SJSA1 (cell line): ENCODE measurements at regions not wholly inside any gene's neighbourhood (a gene's known extent, or its start where the extent isn't known, plus 50 kb on each side); places are given as distances from the start of the nearest gene placed in this dataset.

Source experiments
- DNase-seq, 2 experiments: peaks; one replicate each; pipeline ENCODE4 v3.0.0-alpha.2; 2015 to 2020; ENCODE audit warnings: low spot score in 2 of 2, low read depth in 1 of 2
- H3K27ac ChIP-seq: fragments of 250-450 bp; sonication (Bioruptor Pico); 2 replicates; pipeline ENCODE4 v1.5.1; 2020; ENCODE audit warnings: mild to moderate bottlenecking, moderate library complexity
- H3K27me3 ChIP-seq: fragments of 250-450 bp; sonication (Bioruptor Pico); replicated peaks from 2 replicates; pipeline ENCODE4 v1.5.1; 2020; ENCODE audit warnings: mild to moderate bottlenecking, moderate library complexity
- H3K36me3 ChIP-seq: fragments of 250-450 bp; sonication (Bioruptor Pico); 2 replicates; pipeline ENCODE4 v1.5.1; 2020; ENCODE audit warnings: mild to moderate bottlenecking
- H3K4me1 ChIP-seq: fragments of 250-450 bp; sonication (Bioruptor Pico); replicated peaks from 2 replicates; pipeline ENCODE4 v1.6.1; 2021; ENCODE audit warnings: mild to moderate bottlenecking
- H3K4me3 ChIP-seq: fragments of 250-450 bp; sonication (Bioruptor Pico); 2 replicates; pipeline ENCODE4 v1.5.1; 2020; ENCODE audit warnings: mild to moderate bottlenecking
- H3K9me3 ChIP-seq: fragments of 250-450 bp; sonication (Bioruptor Pico); replicated peaks from 2 replicates; pipeline ENCODE4 v1.5.1; 2020; ENCODE audit warnings: mild to moderate bottlenecking

- no peaks in the 10 kb centered on the region; the same call in 1 of the 2 replicates for H3K9me3 ChIP-seq
- no peaks in the 10 kb centered on the region for H3K4me1 ChIP-seq
- no peak overlapping the region for H3K27ac ChIP-seq
- no peak overlapping the region for H3K4me3 ChIP-seq
- no peaks in the 10 kb centered on the region for H3K27me3 ChIP-seq
- no peaks in the 10 kb centered on the region for H3K36me3 ChIP-seq
- DNase-seq, result no peak
These were observed 120.7 kb upstream of the RIOK3 start for GRCh38 chr18:23332356-23332755.

GRCh38 chr18:23333827-23334226 is 119.3 kb upstream of the RIOK3 start:
- no peak overlapping the region for H3K4me3 ChIP-seq
- H3K36me3 ChIP-seq, result no peaks in the 10 kb centered on the region
- no peaks in the 10 kb centered on the region for H3K4me1 ChIP-seq
- no peaks in the 10 kb centered on the region; the same call in 1 of the 2 replicates for H3K9me3 ChIP-seq
- DNase-seq, result no peak
- no peak overlapping the region for H3K27ac ChIP-seq
- no peaks in the 10 kb centered on the region for H3K27me3 ChIP-seq

- DNase-seq, result no peak
- H3K27me3 ChIP-seq, result no peaks in the 10 kb centered on the region
- H3K36me3 ChIP-seq, result no peaks in the 10 kb centered on the region
- H3K9me3 ChIP-seq, result no peaks in the 10 kb centered on the region; the same call in 1 of the 2 replicates
- no peaks in the 10 kb centered on the region for H3K4me1 ChIP-seq
- no peak overlapping the region for H3K27ac ChIP-seq
- H3K4me3 ChIP-seq, result no peak overlapping the region
These were observed 118.5 kb upstream of the RIOK3 start for GRCh38 chr18:23334569-23334968.

GRCh38 chr18:23336101-23336500 is 117.0 kb upstream of the RIOK3 start:
- H3K4me1 ChIP-seq, result no peaks in the 10 kb centered on the region
- H3K36me3 ChIP-seq, result no peaks in the 10 kb centered on the region
- H3K4me3 ChIP-seq, result no peak overlapping the region
- H3K9me3 ChIP-seq, result no peaks in the 10 kb centered on the region
- DNase-seq, result no peak
- H3K27ac ChIP-seq, result no peak overlapping the region
- no peaks in the 10 kb centered on the region for H3K27me3 ChIP-seq

GRCh38 chr18:23337599-23338444 is 115.3 kb upstream of the RIOK3 start:
- H3K4me1 ChIP-seq, result no peaks in the 10 kb centered on the region
- H3K36me3 ChIP-seq, result no peaks in the 10 kb centered on the region
- H3K4me3 ChIP-seq, result no peak overlapping the region
- H3K9me3 ChIP-seq, result no peaks in the 10 kb centered on the region
- peak in 1 of 2 experiments; percentile 11 for DNase-seq
- H3K27ac ChIP-seq, result no peak overlapping the region
- H3K27me3 ChIP-seq, result no peaks in the 10 kb centered on the region

GRCh38 chr18:23340661-23341060 is 112.4 kb upstream of the RIOK3 start:
- H3K27ac ChIP-seq, result no peak overlapping the region
- no peaks in the 10 kb centered on the region for H3K27me3 ChIP-seq
- no peaks in the 10 kb centered on the region for H3K9me3 ChIP-seq
- H3K4me1 ChIP-seq, result no peaks in the 10 kb centered on the region
- no peaks in the 10 kb centered on the region for H3K36me3 ChIP-seq
- no peak overlapping the region for H3K4me3 ChIP-seq
- no peak for DNase-seq

- H3K27ac ChIP-seq, result no peak overlapping the region
- H3K27me3 ChIP-seq, result no peaks in the 10 kb centered on the region
- no peak for DNase-seq
- no peaks in the 10 kb centered on the region for H3K36me3 ChIP-seq
- no peaks in the 10 kb centered on the region for H3K9me3 ChIP-seq
- no peak overlapping the region for H3K4me3 ChIP-seq
- no peaks in the 10 kb centered on the region for H3K4me1 ChIP-seq
These were observed 111.7 kb upstream of the RIOK3 start for GRCh38 chr18:23341383-23341782.

GRCh38 chr18:23341983-23342382 is 111.1 kb upstream of the RIOK3 start:
- no peak for DNase-seq
- no peak overlapping the region for H3K4me3 ChIP-seq
- H3K27ac ChIP-seq, result no peak overlapping the region
- H3K36me3 ChIP-seq, result no peaks in the 10 kb centered on the region
- H3K4me1 ChIP-seq, result no peaks in the 10 kb centered on the region
- no peaks in the 10 kb centered on the region for H3K9me3 ChIP-seq
- no peaks in the 10 kb centered on the region for H3K27me3 ChIP-seq

- no peak for DNase-seq
- Histone ChIP-seq H3K4me3 (no peak overlapping the region), H3K27me3 (no peaks in the 10 kb centered on the region), H3K27ac (no peak overlapping the region), H3K9me3 (no peaks in the 10 kb centered on the region), H3K36me3 (no peaks in the 10 kb centered on the region), H3K4me1 (no peaks in the 10 kb centered on the region)
These were observed 110.6 kb upstream of the RIOK3 start for GRCh38 chr18:23342506-23342905.

GRCh38 chr18:23350188-23350587 is 102.9 kb upstream of the RIOK3 start:
- 0 out of 2 replicates have a peak, but pooled peaks cover 4% of the 10 kb centered on the region for H3K4me1 ChIP-seq
- H3K27ac ChIP-seq, result no peak overlapping the region
- no peak overlapping the region for H3K4me3 ChIP-seq

GRCh38 chr18:23351521-23351920 is 101.6 kb upstream of the RIOK3 start:
- Histone ChIP-seq H3K4me1 (0 out of 2 replicates have a peak, but pooled peaks cover 4% of the 10 kb centered on the region), H3K36me3 (no peaks in the 10 kb centered on the region), H3K4me3 (no peak overlapping the region), H3K9me3 (no peaks in the 10 kb centered on the region), H3K27ac (no peak overlapping the region), H3K27me3 (no peaks in the 10 kb centered on the region)
- no peak for DNase-seq

More at GRCh38 chr18:23350188-23350587, 102.9 kb upstream of the RIOK3 start:
- H3K27me3 ChIP-seq, result no peaks in the 10 kb centered on the region
- no peaks in the 10 kb centered on the region for H3K36me3 ChIP-seq
- DNase-seq, result no peak
- no peaks in the 10 kb centered on the region for H3K9me3 ChIP-seq

GRCh38 chr18:23352042-23352441 is 101.0 kb upstream of the RIOK3 start:
- 0 out of 2 replicates have a peak, but pooled peaks cover 4% of the 10 kb centered on the region for H3K4me1 ChIP-seq
- no peak overlapping the region for H3K4me3 ChIP-seq
- H3K27ac ChIP-seq, result no peak overlapping the region
- no peak for DNase-seq
- no peaks in the 10 kb centered on the region for H3K9me3 ChIP-seq
- no peaks in the 10 kb centered on the region for H3K36me3 ChIP-seq
- no peaks in the 10 kb centered on the region for H3K27me3 ChIP-seq

- Histone ChIP-seq H3K27ac (no peak overlapping the region), H3K27me3 (no peaks in the 10 kb centered on the region), H3K4me3 (no peak overlapping the region), H3K9me3 (no peaks in the 10 kb centered on the region), H3K36me3 (no peaks in the 10 kb centered on the region), H3K4me1 (0 out of 2 replicates have a peak, but pooled peaks cover 4% of the 10 kb centered on the region)
- no peak for DNase-seq
These were observed 99.6 kb upstream of the RIOK3 start for GRCh38 chr18:23353459-23353858.

- Histone ChIP-seq H3K36me3 (no peaks in the 10 kb centered on the region), H3K27me3 (no peaks in the 10 kb centered on the region), H3K4me3 (no peak overlapping the region), H3K9me3 (no peaks in the 10 kb centered on the region), H3K27ac (no peak overlapping the region), H3K4me1 (peaks cover 9% of the 10 kb centered on the region; the same call in 1 of the 2 replicates)
- no peak for DNase-seq
These were observed 98.5 kb upstream of the RIOK3 start for GRCh38 chr18:23354625-23355024.
